ENCODE measurements at regions not wholly inside any gene's neighbourhood (a gene's known extent, or its start where the extent isn't known, plus 50 kb on each side); places are given as distances from the start of the nearest gene placed in this dataset.

- no peak overlapping the region for H3K4me3 Mint-ChIP-seq
- peaks cover 24% of the 10 kb centered on the region for H3K4me1 Mint-ChIP-seq
- CTCF ChIA-PET = no interaction called here
- ATAC-seq (no peak), DNase-seq (ENCODE audit: low spot score) (no peak)
- H3K36me3 Mint-ChIP-seq = no peaks in the 10 kb centered on the region
- H3K27ac Mint-ChIP-seq = no peak overlapping the region
- POLR2A ChIA-PET = no interaction called here
- no peaks in the 10 kb centered on the region for H3K27me3 Mint-ChIP-seq (ENCODE audit: low read depth)
- H3K9me3 Mint-ChIP-seq = no peaks in the 10 kb centered on the region
- TF ChIP-seq ATF3 (CRISPR knock-in tag; conservative IDR thresholded peaks at IDR 0.05) (no peak), IRF1 (CRISPR knock-in tag; IDR thresholded peaks at IDR 0.05) (no peak), ETV6 (CRISPR knock-in tag; IDR thresholded peaks at IDR 0.05) (no peak), ZNF425 (CRISPR knock-in tag; conservative IDR thresholded peaks at IDR 0.05) (no peak), FOXK1 (CRISPR knock-in tag; IDR thresholded peaks at IDR 0.05) (no peak), ATF1 (CRISPR knock-in tag; IDR thresholded peaks at IDR 0.05) (no peak), JAZF1 (CRISPR knock-in tag; IDR thresholded peaks at IDR 0.05) (no peak), SMAD4 (CRISPR knock-in tag; IDR thresholded peaks at IDR 0.05) (no peak), TEAD4 (CRISPR knock-in tag; IDR thresholded peaks at IDR 0.05) (no peak), GRHL2 (CRISPR knock-in tag; IDR thresholded peaks at IDR 0.05; ENCODE audit: insufficient replicate concordance, severe bottlenecking) (no peak), TCF7 (CRISPR knock-in tag; IDR thresholded peaks at IDR 0.05; ENCODE audit: low read depth) (no peak), CREM (CRISPR knock-in tag; IDR thresholded peaks at IDR 0.05) (no peak)
- TF ChIP-seq, protein P1, sequence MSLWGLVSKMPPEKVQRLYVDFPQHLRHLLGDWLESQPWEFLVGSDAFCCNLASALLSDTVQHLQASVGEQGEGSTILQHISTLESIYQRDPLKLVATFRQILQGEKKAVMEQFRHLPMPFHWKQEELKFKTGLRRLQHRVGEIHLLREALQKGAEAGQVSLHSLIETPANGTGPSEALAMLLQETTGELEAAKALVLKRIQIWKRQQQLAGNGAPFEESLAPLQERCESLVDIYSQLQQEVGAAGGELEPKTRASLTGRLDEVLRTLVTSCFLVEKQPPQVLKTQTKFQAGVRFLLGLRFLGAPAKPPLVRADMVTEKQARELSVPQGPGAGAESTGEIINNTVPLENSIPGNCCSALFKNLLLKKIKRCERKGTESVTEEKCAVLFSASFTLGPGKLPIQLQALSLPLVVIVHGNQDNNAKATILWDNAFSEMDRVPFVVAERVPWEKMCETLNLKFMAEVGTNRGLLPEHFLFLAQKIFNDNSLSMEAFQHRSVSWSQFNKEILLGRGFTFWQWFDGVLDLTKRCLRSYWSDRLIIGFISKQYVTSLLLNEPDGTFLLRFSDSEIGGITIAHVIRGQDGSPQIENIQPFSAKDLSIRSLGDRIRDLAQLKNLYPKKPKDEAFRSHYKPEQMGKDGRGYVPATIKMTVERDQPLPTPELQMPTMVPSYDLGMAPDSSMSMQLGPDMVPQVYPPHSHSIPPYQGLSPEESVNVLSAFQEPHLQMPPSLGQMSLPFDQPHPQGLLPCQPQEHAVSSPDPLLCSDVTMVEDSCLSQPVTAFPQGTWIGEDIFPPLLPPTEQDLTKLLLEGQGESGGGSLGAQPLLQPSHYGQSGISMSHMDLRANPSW (CRISPR knock-in tag; conservative IDR thresholded peaks at IDR 0.05; ENCODE audit: low read depth) = no peak
Measured at GRCh38 chr7:131014906-131015656, 281.1 kb upstream of the KLF14 start.

DNA sequence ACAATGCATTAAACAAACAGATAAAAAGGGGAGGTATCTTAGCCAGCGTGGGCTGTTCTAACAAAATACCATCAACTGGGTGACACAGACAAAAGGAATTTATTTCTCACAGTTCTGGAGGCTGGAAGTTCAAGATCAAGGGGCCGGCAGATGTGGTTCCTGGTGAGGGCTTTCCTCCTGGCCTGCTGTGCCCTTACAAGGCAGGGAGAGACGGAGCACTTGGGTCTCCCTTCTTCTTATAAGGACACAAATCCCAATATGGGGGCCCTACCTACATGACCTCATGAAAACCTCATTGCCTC lies 281.6 kb upstream of the KLF14 start:
- Mint-ChIP-seq H3K9me3 (no peaks in the 10 kb centered on the region), H3K4me1 (peaks cover 24% of the 10 kb centered on the region), H3K36me3 (no peaks in the 10 kb centered on the region), H3K27ac (no peak overlapping the region), H3K4me3 (no peak overlapping the region), H3K27me3 (ENCODE audit: low read depth) (no peaks in the 10 kb centered on the region)
- ATAC-seq = no peak
- CTCF ChIA-PET = interaction anchor here (1.9 kb wide), 1 partner anchor 8 kb away, joined by 7 read pairs; no protein-coding TSS in a partner anchor
- no peak for DNase-seq (ENCODE audit: low spot score)
- POLR2A ChIA-PET = no interaction called here
- TF ChIP-seq, protein P2, sequence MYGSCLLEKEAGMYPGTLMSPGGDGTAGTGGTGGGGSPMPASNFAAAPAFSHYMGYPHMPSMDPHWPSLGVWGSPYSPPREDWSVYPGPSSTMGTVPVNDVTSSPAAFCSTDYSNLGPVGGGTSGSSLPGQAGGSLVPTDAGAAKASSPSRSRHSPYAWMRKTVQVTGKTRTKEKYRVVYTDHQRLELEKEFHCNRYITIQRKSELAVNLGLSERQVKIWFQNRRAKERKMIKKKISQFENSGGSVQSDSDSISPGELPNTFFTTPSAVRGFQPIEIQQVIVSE (CRISPR knock-in tag; IDR thresholded peaks at IDR 0.05; ENCODE audit: borderline replicate concordance) = no peak
- TF ChIP-seq ATF3 (CRISPR knock-in tag; conservative IDR thresholded peaks at IDR 0.05) = no peak
- TF ChIP-seq OVOL2 (CRISPR knock-in tag; IDR thresholded peaks at IDR 0.05; ENCODE audit: borderline replicate concordance) = no peak
- TF ChIP-seq ZNF416 (CRISPR knock-in tag; IDR thresholded peaks at IDR 0.05) = no peak
- TF ChIP-seq FOXJ3 (CRISPR knock-in tag; IDR thresholded peaks at IDR 0.05; ENCODE audit: borderline replicate concordance) = no peak
- no peak for TF ChIP-seq IRF2 (CRISPR knock-in tag; IDR thresholded peaks at IDR 0.05; ENCODE audit: borderline replicate concordance, low read depth)
- TF ChIP-seq JUN (CRISPR knock-in tag; IDR thresholded peaks at IDR 0.05) = no peak
- TF ChIP-seq ELF4 (CRISPR knock-in tag; IDR thresholded peaks at IDR 0.05; ENCODE audit: low read depth) = no peak
- TF ChIP-seq ESRRA (CRISPR knock-in tag; IDR thresholded peaks at IDR 0.05; ENCODE audit: borderline replicate concordance) = no peak
- no peak for TF ChIP-seq SOX15 (CRISPR knock-in tag; IDR thresholded peaks at IDR 0.05)
- TF ChIP-seq, protein P3, sequence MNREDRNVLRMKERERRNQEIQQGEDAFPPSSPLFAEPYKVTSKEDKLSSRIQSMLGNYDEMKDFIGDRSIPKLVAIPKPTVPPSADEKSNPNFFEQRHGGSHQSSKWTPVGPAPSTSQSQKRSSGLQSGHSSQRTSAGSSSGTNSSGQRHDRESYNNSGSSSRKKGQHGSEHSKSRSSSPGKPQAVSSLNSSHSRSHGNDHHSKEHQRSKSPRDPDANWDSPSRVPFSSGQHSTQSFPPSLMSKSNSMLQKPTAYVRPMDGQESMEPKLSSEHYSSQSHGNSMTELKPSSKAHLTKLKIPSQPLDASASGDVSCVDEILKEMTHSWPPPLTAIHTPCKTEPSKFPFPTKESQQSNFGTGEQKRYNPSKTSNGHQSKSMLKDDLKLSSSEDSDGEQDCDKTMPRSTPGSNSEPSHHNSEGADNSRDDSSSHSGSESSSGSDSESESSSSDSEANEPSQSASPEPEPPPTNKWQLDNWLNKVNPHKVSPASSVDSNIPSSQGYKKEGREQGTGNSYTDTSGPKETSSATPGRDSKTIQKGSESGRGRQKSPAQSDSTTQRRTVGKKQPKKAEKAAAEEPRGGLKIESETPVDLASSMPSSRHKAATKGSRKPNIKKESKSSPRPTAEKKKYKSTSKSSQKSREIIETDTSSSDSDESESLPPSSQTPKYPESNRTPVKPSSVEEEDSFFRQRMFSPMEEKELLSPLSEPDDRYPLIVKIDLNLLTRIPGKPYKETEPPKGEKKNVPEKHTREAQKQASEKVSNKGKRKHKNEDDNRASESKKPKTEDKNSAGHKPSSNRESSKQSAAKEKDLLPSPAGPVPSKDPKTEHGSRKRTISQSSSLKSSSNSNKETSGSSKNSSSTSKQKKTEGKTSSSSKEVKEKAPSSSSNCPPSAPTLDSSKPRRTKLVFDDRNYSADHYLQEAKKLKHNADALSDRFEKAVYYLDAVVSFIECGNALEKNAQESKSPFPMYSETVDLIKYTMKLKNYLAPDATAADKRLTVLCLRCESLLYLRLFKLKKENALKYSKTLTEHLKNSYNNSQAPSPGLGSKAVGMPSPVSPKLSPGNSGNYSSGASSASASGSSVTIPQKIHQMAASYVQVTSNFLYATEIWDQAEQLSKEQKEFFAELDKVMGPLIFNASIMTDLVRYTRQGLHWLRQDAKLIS (CRISPR knock-in tag; IDR thresholded peaks at IDR 0.05; ENCODE audit: borderline replicate concordance) = no peak
- no peak for TF ChIP-seq SMAD3 (CRISPR knock-in tag; IDR thresholded peaks at IDR 0.05; ENCODE audit: borderline replicate concordance)
- TF ChIP-seq ZNF423 (CRISPR knock-in tag; IDR thresholded peaks at IDR 0.05) = no peak
- no peak for TF ChIP-seq JAZF1 (CRISPR knock-in tag; IDR thresholded peaks at IDR 0.05)

Measured in WTC11 (cell line).